ENCODE measurements at regions not wholly inside any gene's neighbourhood (a gene's known extent, or its start where the extent isn't known, plus 50 kb on each side); places are given as distances from the start of the nearest gene placed in this dataset.

DNA sequence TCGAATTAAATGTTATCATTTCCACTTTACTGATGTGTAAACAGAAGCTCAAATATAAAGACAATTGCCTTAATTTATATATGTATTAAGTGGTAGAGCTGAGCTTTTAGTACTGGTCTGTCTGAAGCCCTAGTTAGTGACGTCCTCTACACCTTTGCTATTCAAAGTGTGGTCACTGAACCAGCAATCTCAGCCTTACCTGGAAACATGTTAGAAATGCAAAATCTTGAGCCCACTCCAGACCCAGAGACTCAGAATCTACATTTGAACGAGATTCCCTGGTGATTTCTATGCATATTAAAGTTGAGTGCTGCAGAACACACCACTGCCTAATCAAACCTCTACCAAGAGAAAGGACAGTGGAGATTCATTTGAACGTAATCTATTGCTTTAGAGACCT, 88.3 kb upstream of the MPDZ start (continued):
- TF ChIP-seq, protein P1, sequence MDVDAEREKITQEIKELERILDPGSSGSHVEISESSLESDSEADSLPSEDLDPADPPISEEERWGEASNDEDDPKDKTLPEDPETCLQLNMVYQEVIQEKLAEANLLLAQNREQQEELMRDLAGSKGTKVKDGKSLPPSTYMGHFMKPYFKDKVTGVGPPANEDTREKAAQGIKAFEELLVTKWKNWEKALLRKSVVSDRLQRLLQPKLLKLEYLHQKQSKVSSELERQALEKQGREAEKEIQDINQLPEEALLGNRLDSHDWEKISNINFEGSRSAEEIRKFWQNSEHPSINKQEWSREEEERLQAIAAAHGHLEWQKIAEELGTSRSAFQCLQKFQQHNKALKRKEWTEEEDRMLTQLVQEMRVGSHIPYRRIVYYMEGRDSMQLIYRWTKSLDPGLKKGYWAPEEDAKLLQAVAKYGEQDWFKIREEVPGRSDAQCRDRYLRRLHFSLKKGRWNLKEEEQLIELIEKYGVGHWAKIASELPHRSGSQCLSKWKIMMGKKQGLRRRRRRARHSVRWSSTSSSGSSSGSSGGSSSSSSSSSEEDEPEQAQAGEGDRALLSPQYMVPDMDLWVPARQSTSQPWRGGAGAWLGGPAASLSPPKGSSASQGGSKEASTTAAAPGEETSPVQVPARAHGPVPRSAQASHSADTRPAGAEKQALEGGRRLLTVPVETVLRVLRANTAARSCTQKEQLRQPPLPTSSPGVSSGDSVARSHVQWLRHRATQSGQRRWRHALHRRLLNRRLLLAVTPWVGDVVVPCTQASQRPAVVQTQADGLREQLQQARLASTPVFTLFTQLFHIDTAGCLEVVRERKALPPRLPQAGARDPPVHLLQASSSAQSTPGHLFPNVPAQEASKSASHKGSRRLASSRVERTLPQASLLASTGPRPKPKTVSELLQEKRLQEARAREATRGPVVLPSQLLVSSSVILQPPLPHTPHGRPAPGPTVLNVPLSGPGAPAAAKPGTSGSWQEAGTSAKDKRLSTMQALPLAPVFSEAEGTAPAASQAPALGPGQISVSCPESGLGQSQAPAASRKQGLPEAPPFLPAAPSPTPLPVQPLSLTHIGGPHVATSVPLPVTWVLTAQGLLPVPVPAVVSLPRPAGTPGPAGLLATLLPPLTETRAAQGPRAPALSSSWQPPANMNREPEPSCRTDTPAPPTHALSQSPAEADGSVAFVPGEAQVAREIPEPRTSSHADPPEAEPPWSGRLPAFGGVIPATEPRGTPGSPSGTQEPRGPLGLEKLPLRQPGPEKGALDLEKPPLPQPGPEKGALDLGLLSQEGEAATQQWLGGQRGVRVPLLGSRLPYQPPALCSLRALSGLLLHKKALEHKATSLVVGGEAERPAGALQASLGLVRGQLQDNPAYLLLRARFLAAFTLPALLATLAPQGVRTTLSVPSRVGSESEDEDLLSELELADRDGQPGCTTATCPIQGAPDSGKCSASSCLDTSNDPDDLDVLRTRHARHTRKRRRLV (CRISPR knock-in tag; IDR thresholded peaks at IDR 0.05): no peak
- TF ChIP-seq ZNF292 (CRISPR knock-in tag; IDR thresholded peaks at IDR 0.05; ENCODE audit: borderline replicate concordance, low read depth) (no peak), KMT2A (CRISPR knock-in tag; IDR thresholded peaks at IDR 0.05) (no peak), ATF5 (CRISPR knock-in tag; IDR thresholded peaks at IDR 0.05; ENCODE audit: low read depth) (no peak), TBP (CRISPR knock-in tag; IDR thresholded peaks at IDR 0.05) (no peak), KDM2A (CRISPR knock-in tag; IDR thresholded peaks at IDR 0.05; ENCODE audit: borderline replicate concordance, low read depth) (no peak), NKX3-1 (CRISPR knock-in tag; IDR thresholded peaks at IDR 0.05) (no peak), TBL1XR1 (IDR thresholded peaks at IDR 0.05; ENCODE audit: borderline replicate concordance, low read length, partially characterized antibody) (no peak), GLI4 (CRISPR knock-in tag; IDR thresholded peaks at IDR 0.05; ENCODE audit: borderline replicate concordance) (no peak), ZNF614 (CRISPR knock-in tag; IDR thresholded peaks at IDR 0.05; ENCODE audit: borderline replicate concordance) (no peak), ZNF550 (CRISPR knock-in tag; IDR thresholded peaks at IDR 0.05; ENCODE audit: borderline replicate concordance) (no peak), RFX5 (IDR thresholded peaks at IDR 0.05; ENCODE audit: low read depth, low read length) (no peak), E2F5 (CRISPR knock-in tag; conservative IDR thresholded peaks at IDR 0.05) (no peak), ZNF350 (CRISPR knock-in tag; IDR thresholded peaks at IDR 0.05; ENCODE audit: borderline replicate concordance, low read depth) (no peak), MXD1 (CRISPR knock-in tag; IDR thresholded peaks at IDR 0.05) (no peak)
- TF ChIP-seq, protein P2, sequence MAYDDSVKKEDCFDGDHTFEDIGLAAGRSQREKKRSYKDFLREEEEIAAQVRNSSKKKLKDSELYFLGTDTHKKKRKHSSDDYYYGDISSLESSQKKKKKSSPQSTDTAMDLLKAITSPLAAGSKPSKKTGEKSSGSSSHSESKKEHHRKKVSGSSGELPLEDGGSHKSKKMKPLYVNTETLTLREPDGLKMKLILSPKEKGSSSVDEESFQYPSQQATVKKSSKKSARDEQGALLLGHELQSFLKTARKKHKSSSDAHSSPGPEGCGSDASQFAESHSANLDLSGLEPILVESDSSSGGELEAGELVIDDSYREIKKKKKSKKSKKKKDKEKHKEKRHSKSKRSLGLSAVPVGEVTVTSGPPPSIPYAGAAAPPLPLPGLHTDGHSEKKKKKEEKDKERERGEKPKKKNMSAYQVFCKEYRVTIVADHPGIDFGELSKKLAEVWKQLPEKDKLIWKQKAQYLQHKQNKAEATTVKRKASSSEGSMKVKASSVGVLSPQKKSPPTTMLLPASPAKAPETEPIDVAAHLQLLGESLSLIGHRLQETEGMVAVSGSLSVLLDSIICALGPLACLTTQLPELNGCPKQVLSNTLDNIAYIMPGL (CRISPR knock-in tag; IDR thresholded peaks at IDR 0.05; ENCODE audit: borderline replicate concordance in 1 of 2, low read depth in 1 of 2): no peak
